ENCODE measurements at regions not wholly inside any gene's neighbourhood (a gene's known extent, or its start where the extent isn't known, plus 50 kb on each side); places are given as distances from the start of the nearest gene placed in this dataset.
"Not testable (repeated sequence)": the region's sequence is repeated elsewhere in the genome, so short reads cannot be mapped to it uniquely, and the experiment has no call there.

- DNase-seq: not testable (repeated sequence)
Measured at GRCh38 chr9:33740958-33741357, 54.4 kb upstream of the PRSS3 start.

DNA sequence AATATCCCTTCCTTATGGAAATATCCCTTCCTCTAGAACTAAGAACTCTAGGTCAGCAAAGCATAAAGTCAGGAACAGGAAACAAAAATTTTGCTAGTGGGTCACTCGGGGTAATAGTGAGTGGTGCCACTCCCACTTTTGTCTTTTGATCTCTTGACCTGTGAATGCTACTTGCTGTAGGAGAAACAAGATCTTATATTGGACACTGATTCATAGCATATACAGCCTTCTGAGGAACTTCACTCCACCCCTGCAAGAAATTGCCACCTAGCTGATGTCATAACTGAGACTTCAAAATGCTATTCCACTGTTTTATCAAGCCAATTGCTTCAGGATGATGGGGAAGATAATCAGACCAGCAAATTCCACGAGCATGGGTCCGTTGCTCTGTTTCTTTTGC is 53.3 kb upstream of the PRSS3 start:
- DNase-seq: no peak

GRCh38 chr9:33742519-33742918 is 52.8 kb upstream of the PRSS3 start:
- no peak for DNase-seq

All from NCI-H1436 (cell line).